Vagina (tissue), 2 donors: ENCODE measurements at regions not wholly inside any gene's neighbourhood (a gene's known extent, or its start where the extent isn't known, plus 50 kb on each side); places are given as distances from the start of the nearest gene placed in this dataset.

Experiments
- CTCF ChIP-seq, 3 experiments: fragments of 450-650 bp in 2 of 3; fragments of 200-600 bp in 1 of 3; sonication (generic) in 1 of 3; IDR thresholded peaks; one replicate each; pipeline ENCODE4 v1.5.1; 2017 to 2019; ENCODE audit warnings: antibody characterized with exemption in 3 of 3, mild to moderate bottlenecking in 2 of 3, moderate library complexity in 2 of 3
- POLR2A ChIP-seq, 2 donors: fragments of 450-650 bp; IDR thresholded peaks; one replicate each; pipeline ENCODE4 v1.6.1; 2017; ENCODE audit warnings: antibody characterized with exemption in 2 of 2, mild to moderate bottlenecking in 2 of 2, moderate library complexity in 2 of 2

DNA sequence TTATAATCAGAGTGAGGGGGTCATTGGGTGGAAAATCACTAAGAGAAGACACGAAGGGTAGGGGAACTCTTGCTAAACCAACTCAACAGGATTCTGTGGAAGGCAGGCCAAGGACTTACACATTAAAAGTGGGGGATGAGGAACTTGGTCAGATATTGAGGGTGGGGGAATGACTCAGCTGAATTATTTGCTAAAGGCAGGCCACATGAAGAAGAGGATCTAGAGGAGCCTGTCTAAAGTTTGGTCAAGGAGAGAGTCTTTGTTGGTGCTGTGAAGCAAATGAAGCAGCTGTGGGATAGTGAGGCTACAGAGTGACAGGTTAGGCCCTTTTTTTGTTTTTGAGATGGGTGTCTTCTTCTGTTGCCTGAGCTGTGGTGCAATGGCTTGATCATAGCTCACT lies 63.9 kb upstream of the SPRY4 start:
- TF ChIP-seq CTCF (IDR thresholded peaks at IDR 0.05) = no peak
- no peak for TF ChIP-seq POLR2A (IDR thresholded peaks at IDR 0.05)
